ENCODE measurements at regions not wholly inside any gene's neighbourhood (a gene's known extent, or its start where the extent isn't known, plus 50 kb on each side); places are given as distances from the start of the nearest gene placed in this dataset.

DNA sequence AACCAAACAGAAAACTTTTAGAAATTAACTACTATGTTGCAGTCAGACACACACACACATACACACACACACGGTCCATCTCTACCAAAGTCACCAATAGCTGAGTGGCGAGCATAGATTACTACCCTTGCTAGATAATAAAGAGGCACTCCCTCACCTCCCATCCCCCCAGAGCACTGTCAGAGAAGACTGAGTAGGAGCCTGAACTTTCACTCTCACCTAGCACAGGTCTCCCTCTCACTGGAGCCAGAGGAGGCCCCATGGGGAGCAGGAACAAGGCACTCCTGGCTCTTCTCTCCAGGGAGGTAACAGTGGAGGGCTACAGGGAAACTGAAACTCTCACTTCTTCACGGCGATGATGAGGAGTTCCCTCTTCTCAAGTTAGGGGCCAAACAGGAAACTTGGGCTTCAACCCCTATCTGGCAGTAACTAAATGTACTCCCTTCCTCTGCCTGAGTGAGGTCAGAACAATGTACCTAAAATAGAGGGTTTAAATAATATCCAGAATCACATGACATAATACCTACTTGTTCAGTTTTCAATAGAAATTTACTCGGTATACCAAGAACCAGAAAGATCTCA, 975.3 kb upstream of the GBE1 start:
- TF ChIP-seq, protein P1, sequence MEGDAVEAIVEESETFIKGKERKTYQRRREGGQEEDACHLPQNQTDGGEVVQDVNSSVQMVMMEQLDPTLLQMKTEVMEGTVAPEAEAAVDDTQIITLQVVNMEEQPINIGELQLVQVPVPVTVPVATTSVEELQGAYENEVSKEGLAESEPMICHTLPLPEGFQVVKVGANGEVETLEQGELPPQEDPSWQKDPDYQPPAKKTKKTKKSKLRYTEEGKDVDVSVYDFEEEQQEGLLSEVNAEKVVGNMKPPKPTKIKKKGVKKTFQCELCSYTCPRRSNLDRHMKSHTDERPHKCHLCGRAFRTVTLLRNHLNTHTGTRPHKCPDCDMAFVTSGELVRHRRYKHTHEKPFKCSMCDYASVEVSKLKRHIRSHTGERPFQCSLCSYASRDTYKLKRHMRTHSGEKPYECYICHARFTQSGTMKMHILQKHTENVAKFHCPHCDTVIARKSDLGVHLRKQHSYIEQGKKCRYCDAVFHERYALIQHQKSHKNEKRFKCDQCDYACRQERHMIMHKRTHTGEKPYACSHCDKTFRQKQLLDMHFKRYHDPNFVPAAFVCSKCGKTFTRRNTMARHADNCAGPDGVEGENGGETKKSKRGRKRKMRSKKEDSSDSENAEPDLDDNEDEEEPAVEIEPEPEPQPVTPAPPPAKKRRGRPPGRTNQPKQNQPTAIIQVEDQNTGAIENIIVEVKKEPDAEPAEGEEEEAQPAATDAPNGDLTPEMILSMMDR (IDR thresholded peaks at IDR 0.05; ENCODE audit: insufficient read depth, low read length, poor library complexity, severe bottlenecking): no peak
- no peak for TF ChIP-seq EZH2phosphoT487 (conservative IDR thresholded peaks at IDR 0.05; ENCODE audit: low read length)

All from SU-DHL-6 (cell line).